Calu3 (cell line): ENCODE measurements at regions not wholly inside any gene's neighbourhood (a gene's known extent, or its start where the extent isn't known, plus 50 kb on each side); places are given as distances from the start of the nearest gene placed in this dataset.

Source experiments
- BruUV-seq: library from RNA; stranded (reverse); fragments of 400-500 nt; replicated peaks from 2 replicates; lab custom pipeline; 2021; lab: Mats Ljungman, UMichigan
- CTCF ChIA-PET: fragments of 300-600 bp; sonication (Branson Sonifier 250); formaldehyde crosslinking; loops from one replicate; lab custom pipeline; 2022; ENCODE audit warnings: antibody characterized with exemption; lab: Charles Lee
- DNase-seq: peaks from one replicate; pipeline ENCODE4 v3.0.0; 2022
- H3K27ac Mint-ChIP-seq: one replicate; pipeline ENCODE4 v1.8.0; 2022; ENCODE audit warnings: mixed read lengths; ENCODE audit not compliant: unreplicated experiment
- H3K27me3 Mint-ChIP-seq: one replicate; pipeline ENCODE4 v1.8.0; 2022; ENCODE audit warnings: mixed read lengths; ENCODE audit not compliant: unreplicated experiment
- H3K36me3 Mint-ChIP-seq: one replicate; pipeline ENCODE4 v1.8.0; 2022; ENCODE audit warnings: mild to moderate bottlenecking, moderate library complexity, mixed read lengths; ENCODE audit not compliant: insufficient read depth, unreplicated experiment
- H3K4me1 Mint-ChIP-seq: one replicate; pipeline ENCODE4 v1.8.0; 2022; ENCODE audit warnings: mild to moderate bottlenecking, low read depth, mixed read lengths; ENCODE audit not compliant: unreplicated experiment
- H3K4me3 Mint-ChIP-seq: one replicate; pipeline ENCODE4 v1.8.0; 2022; ENCODE audit warnings: mild to moderate bottlenecking, low read depth, moderate library complexity, mixed read lengths; ENCODE audit not compliant: unreplicated experiment
- H3K9me3 Mint-ChIP-seq: one replicate; pipeline ENCODE4 v1.8.0; 2022; ENCODE audit warnings: low read depth, mixed read lengths; ENCODE audit not compliant: unreplicated experiment
- CTCF ChIP-seq: fragments of 200-600 bp; IDR thresholded peaks from one replicate; pipeline ENCODE4 v1.8.0; 2022; ENCODE audit warnings: antibody characterized with exemption; ENCODE audit not compliant: unreplicated experiment
- intact Hi-C: fragments of 100-400 bp; cut with micrococcal nuclease; formaldehyde crosslinking; loops from one replicate; pipeline ENCODE4 v1.10.0; 2022; ENCODE audit not compliant: unreplicated experiment

- BruUV-seq = no TSS peak
- intact Hi-C loops = loop anchor here (10.0 kb wide), 1 partner anchor 617 kb away; no protein-coding TSS in a partner anchor
- no peak overlapping the region for H3K27ac Mint-ChIP-seq
These were observed 130.6 kb downstream of the MPP7 start for GRCh38 chr10:28172223-28172610.

DNA sequence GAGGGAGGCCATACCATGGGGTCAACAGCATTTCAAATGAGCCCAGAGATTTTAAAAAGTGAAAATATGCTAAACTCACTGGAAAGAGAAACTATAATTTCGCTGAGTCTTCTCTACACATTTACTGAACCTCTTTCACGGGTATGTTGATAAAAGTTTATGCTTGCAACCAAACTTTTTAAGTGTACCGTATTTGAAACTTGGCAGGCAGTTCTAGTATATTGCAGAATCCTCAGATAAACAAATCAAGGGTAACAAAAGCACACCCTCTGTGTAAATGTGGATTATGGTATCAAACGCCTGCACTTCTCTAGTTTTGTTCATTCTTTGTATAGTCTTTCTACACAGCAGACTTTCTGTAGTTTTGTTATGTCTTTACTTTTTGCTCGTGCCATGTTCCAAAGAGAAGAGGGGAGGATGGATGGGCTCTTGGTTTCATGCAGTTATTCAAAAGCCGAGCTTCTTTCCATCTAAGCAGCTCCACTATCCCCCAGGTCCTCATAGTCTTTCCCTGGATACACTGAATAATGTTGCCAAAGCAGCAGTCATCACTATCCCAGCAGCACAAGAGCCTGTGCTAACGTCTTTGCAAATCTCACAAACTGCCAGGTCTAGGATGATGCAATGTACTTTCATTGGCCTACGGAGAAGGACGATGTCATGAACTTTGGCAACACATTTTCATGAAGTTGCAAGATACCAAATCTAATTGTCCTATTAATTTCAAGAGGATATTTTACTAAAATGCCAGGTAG is 131.2 kb downstream of the MPP7 start:
- H3K36me3 Mint-ChIP-seq = no peaks in the 10 kb centered on the region
- no peak overlapping the region for H3K27ac Mint-ChIP-seq
- BruUV-seq = no TSS peak
- no peaks in the 10 kb centered on the region for H3K4me1 Mint-ChIP-seq
- CTCF ChIA-PET = interaction anchor here (0.6 kb wide), 1 partner anchor 10 kb away, joined by 4 read pairs; no protein-coding TSS in a partner anchor
- no peak overlapping the region for H3K4me3 Mint-ChIP-seq
- H3K9me3 Mint-ChIP-seq = no peaks in the 10 kb centered on the region
- DNase-seq = no peak
- TF ChIP-seq CTCF = no peak
- H3K27me3 Mint-ChIP-seq = no peaks in the 10 kb centered on the region
- intact Hi-C loops = loop anchor here (10.0 kb wide), 1 partner anchor 617 kb away; no protein-coding TSS in a partner anchor

More at GRCh38 chr10:28172223-28172610, 130.6 kb downstream of the MPP7 start:
- Mint-ChIP-seq H3K9me3 (no peaks in the 10 kb centered on the region), H3K27me3 (no peaks in the 10 kb centered on the region), H3K4me1 (no peaks in the 10 kb centered on the region), H3K36me3 (no peaks in the 10 kb centered on the region), H3K4me3 (no peak overlapping the region)
- TF ChIP-seq CTCF = no peak
- DNase-seq = no peak
- CTCF ChIA-PET = interaction anchor here (0.6 kb wide), 1 partner anchor 11 kb away, joined by 4 read pairs; no protein-coding TSS in a partner anchor

- intact Hi-C loops = no loop called here
- H3K27me3 Mint-ChIP-seq = no peaks in the 10 kb centered on the region
- no peaks in the 10 kb centered on the region for H3K36me3 Mint-ChIP-seq
- no peaks in the 10 kb centered on the region for H3K4me1 Mint-ChIP-seq
- no peak for TF ChIP-seq CTCF
- DNase-seq = no peak
- H3K27ac Mint-ChIP-seq = no peak overlapping the region
- no peak overlapping the region for H3K4me3 Mint-ChIP-seq
- BruUV-seq = no TSS peak
- CTCF ChIA-PET = no interaction called here
- no peaks in the 10 kb centered on the region for H3K9me3 Mint-ChIP-seq
These were observed 133.3 kb downstream of the MPP7 start for GRCh38 chr10:28169525-28169924.

- H3K27me3 Mint-ChIP-seq = no peaks in the 10 kb centered on the region
- H3K9me3 Mint-ChIP-seq = peaks cover 2% of the 10 kb centered on the region
- intact Hi-C loops = no loop called here
- CTCF ChIA-PET = interaction anchor here (0.6 kb wide), 3 partner anchors 11 to 499 kb away, joined by 4 to 10 read pairs (median 4); no protein-coding TSS in a partner anchor
- H3K4me1 Mint-ChIP-seq = no peaks in the 10 kb centered on the region
- no peak overlapping the region for H3K27ac Mint-ChIP-seq
- no TSS peak for BruUV-seq
- no peak overlapping the region for H3K4me3 Mint-ChIP-seq
- TF ChIP-seq CTCF = no peak
- no peak for DNase-seq
- no peaks in the 10 kb centered on the region for H3K36me3 Mint-ChIP-seq
These were observed 141.9 kb downstream of the MPP7 start for GRCh38 chr10:28160866-28161405.
